GM18873 (cell line): ENCODE measurements at regions not wholly inside any gene's neighbourhood (a gene's known extent, or its start where the extent isn't known, plus 50 kb on each side); places are given as distances from the start of the nearest gene placed in this dataset.

Experiments used
- ATAC-seq: cut with Tn5 transposase; IDR thresholded peaks from one replicate; pipeline ENCODE4 v1.9.1; 2021; ENCODE audit warnings: mild to moderate bottlenecking, moderate library complexity, moderate number of reproducible peaks; ENCODE audit not compliant: unreplicated experiment, low FRiP score

- ATAC-seq = no peak
These were observed 562.8 kb upstream of the BTBD3 start for GRCh38 chr20:11354846-11355245.

GRCh38 chr20:11355345-11355744, 562.3 kb upstream of the BTBD3 start:
- ATAC-seq = no peak

DNA sequence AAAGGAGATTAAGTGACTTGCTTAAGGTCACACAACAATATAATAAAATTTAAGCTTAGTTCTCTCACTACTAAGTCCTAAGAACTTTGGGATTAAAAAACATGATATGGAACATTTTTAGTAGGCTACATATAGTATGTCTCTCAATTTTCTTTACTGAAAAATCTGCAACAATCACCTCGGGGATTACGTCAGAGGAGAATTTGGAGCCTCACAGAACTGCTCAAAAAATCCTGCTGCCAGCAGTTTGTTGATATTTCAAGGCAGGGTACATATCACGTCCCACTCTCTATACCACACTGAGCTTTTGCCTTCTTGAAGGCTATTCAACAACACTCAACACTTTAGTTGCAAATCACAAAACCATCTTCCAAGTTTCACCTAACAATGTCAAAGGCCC, 561.6 kb upstream of the BTBD3 start:
- ATAC-seq = no peak

- no peak for ATAC-seq
These were observed 555.2 kb upstream of the BTBD3 start for GRCh38 chr20:11362450-11362849.

GRCh38 chr20:11364736-11365135, 553.0 kb upstream of the BTBD3 start:
- ATAC-seq = no peak

- ATAC-seq = no peak
These were observed 551.0 kb upstream of the BTBD3 start for GRCh38 chr20:11366660-11367059.

DNA sequence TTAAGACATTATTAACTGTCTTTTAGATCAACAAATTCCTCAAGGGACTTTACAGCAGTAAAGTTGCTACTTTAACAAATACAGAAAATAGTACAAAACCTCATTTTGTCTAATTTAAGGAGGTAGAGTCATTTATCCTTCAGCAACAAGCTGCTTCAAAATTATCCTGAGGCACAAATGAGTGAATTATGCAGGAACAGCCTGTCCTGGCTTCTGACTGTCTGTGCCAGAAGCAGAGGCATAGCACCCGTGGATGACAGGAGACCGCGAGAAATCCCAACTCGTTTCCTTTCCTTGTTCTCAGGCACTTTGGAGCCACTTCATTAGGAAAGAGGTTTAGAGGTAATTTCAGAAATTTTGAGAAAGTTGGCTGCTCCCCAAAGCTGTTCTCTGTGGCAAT, 549.2 kb upstream of the BTBD3 start:
- no peak for ATAC-seq

DNA sequence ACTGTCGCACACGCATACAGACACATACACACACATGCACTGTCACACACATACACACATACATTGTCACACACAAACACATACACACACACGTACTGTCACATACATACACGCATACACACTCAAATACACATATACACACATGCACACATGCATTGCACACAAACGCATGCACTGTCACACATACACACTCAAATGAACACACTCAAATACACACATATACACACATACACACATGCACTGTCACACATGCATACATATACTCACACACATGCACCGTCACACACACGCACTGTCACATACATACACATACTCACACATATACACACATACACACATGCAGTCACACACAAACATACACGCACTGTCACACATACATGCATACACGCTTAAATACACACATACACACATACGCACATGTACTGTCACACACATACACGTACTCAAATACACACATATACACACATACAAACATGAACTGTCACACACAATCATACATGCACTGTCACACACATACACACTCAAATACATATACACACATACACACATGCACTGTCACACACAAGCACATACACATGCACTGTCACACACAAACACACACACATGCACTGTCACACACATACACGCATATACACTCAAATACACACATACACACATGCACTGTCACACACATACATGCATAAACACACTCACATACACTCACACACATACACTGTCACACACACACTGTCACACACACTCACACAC, 548.6 kb upstream of the BTBD3 start:
- no peak for ATAC-seq

- no peak for ATAC-seq
These were observed 545.9 kb upstream of the BTBD3 start for GRCh38 chr20:11371831-11372230.

DNA sequence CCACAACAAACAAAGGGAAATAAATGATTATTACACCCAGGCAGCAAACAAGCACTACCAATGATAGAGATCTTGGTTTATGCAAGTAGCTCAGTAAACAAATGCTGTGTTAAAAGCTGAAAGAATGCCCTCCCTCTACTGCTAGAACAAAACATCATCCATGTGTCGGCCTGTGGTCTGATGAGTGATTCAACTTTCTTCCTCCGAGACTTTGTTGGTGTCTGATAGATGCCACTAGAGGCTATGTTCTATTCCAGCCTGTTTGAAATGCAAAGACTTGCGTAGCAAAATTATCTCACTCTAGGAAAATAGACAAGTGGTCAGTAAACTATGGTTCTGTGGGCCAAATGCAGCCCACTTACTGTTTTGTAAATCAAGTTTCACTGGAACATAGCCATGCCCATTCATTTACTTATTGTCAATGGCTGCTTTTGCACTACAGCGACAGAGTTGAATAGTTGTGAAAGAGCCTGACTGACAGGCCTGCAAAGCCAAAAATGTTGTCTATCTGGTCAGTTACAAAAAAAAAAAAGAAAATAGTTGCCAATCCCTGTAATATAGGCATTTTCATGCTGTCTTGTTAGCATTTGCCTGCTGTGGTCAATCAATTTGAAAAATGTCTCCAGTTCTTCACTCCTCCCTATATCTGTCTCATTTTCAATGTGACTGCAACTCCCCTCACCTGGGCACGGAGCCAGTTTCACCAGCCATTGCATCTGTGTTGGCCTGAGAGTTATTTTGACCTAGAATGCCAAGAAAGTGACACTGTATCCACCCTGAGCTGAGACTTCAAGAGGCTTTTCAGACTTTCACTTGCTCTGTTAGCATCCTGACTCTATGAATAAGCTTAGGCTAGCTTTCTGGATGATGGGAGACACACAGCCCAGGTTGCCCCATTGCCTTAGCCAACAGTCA, 544.6 kb upstream of the BTBD3 start:
- ATAC-seq = no peak

- no peak for ATAC-seq
These were observed 542.4 kb upstream of the BTBD3 start for GRCh38 chr20:11375335-11375734.

- no peak for ATAC-seq
These were observed 541.7 kb upstream of the BTBD3 start for GRCh38 chr20:11375966-11376365.

- ATAC-seq = no peak
These were observed 541.3 kb upstream of the BTBD3 start for GRCh38 chr20:11376420-11376819.

GRCh38 chr20:11376998-11377397, 540.7 kb upstream of the BTBD3 start:
- ATAC-seq = no peak

DNA sequence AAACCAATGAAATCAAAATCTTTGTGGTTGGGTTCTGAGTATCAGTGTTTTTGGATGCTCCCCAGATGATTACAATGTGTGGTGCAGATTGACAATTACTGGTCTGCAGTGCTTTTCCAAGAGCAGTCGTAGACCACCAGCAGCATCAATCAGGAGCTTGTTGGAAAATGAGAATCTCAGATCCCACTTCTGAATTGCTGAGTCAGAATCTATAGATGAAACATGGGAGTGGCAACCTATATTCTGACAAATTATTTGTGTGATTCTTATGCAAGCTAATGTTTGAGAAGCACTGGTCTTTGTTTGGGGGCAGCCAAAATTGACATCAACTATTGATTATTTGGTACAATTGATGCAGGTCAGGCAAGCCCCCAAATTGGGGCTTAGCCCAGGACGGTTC, 539.9 kb upstream of the BTBD3 start:
- ATAC-seq = no peak

GRCh38 chr20:11378252-11378651, 539.4 kb upstream of the BTBD3 start:
- no peak for ATAC-seq

- no peak for ATAC-seq
These were observed 538.3 kb upstream of the BTBD3 start for GRCh38 chr20:11379257-11380011.

DNA sequence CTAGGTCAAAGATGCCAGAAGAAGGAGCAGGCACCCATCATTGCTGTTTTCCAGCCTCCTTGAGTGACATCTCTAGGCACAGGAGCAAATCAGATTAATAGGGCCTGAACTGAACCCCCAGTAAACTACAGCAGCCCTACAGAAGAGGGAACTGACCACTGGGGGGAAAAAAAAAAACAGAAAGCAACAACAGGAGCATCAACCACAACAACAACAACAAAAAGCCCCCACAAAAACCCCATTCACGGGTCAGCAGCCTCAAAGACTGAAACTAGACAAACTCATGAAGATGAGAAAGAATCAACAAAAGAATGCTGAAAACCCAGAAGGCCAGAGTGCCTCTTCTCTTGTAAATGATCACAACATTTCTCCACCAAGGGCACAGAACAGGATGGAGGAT, 537.4 kb upstream of the BTBD3 start:
- no peak for ATAC-seq

GRCh38 chr20:11387189-11387754, 530.4 kb upstream of the BTBD3 start:
- ATAC-seq = no peak

DNA sequence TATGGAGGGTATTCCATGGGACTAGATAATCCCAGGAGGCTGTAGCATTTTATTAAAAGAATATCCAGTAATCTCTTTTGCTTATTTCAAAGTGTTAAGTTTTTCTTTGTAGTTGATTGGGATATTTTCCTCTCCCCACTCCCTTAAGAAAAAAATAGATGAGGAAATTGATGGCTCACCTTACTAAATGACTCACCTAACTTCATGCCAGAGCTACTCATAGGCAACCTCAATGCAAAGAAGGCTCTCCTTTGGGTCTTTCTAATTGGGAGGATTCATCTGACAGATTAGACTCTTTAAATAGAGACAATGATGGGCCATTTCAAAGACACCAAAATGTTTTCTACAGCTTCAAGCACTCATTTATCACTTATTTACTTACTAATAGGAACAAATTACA, 528.5 kb upstream of the BTBD3 start:
- ATAC-seq = no peak

GRCh38 chr20:11391591-11391990, 526.1 kb upstream of the BTBD3 start:
- ATAC-seq = no peak
